ENCODE measurements at regions not wholly inside any gene's neighbourhood (a gene's known extent, or its start where the extent isn't known, plus 50 kb on each side); places are given as distances from the start of the nearest gene placed in this dataset.

DNA sequence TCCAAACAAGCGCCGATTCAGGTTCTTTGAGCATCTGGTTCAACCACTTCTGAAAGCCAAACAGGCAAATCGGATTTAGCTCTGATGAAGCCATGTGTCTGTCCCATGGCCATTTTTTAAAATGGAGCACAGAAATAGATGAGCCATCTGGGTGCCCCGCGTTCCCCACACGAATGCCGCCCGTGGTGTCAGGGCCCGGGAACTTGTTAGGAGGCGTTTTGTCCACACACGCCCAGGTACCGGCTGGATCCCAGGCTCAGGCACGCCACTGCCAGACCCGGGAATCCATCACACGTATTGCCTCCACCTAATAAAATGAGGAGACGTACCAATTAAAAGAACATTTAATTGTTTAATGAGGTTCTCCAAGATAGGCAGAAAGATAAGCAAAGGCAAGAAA lies 374.4 kb upstream of the SALL3 start:
- no peaks in the 10 kb centered on the region for H3K4me1 ChIP-seq (ENCODE audit: control insufficient read depth in 1 of 2, insufficient read depth in 2 of 2, low read length in 2 of 2)
- WGBS (ENCODE audit: insufficient coverage): 100% methylated on average over 14 of the region's 16 CpGs
- no peak overlapping the region for H2AFZ ChIP-seq (ENCODE audit: insufficient read depth, low read depth, low read length, poor library complexity, severe bottlenecking)

DNA sequence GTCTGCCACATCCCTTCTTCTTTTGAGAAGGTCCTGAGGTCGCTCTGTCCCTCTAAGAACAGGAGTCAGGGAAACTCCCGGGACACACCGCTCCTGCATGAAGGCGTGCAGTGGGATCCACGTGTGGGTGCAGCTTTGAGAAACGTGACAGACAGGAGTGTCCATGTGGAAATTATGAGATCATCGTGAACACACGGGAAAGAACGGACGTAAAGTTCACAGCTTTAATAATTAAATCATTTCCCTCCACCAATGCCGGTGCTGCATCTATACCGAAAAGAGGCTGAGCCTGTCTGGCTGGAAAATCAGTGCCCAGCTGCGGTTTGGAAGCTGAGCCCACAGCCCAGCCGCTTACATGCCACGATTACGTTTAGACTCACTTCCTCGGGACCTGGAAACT lies 372.4 kb upstream of the SALL3 start:
- Mint-ChIP-seq H3K4me1 (no peaks in the 10 kb centered on the region), H3K27me3 (ENCODE audit: low read depth in 3 of 3) (peaks cover 2 to 4% (median 3%) of the 10 kb centered on the region in 3 donors), H3K4me3 (no peak overlapping the region), H3K27ac (no peak overlapping the region), H3K9me3 (peaks cover 2 to 10% (median 4%) of the 10 kb centered on the region in 7 donors), H3K36me3 (no peaks in the 10 kb centered on the region)
- H3K4me2 ChIP-seq (replicated peaks; ENCODE audit: extremely low read depth, low read length, poor library complexity, severe bottlenecking): no peak overlapping the region
- H3K4me1 ChIP-seq (ENCODE audit: control insufficient read depth in 1 of 2, insufficient read depth in 2 of 2, low read length in 2 of 2): no peaks in the 10 kb centered on the region
- no peaks in the 10 kb centered on the region for H3K36me3 ChIP-seq (replicated peaks in 1 of 2; ENCODE audit: control insufficient read depth in 1 of 2, insufficient read depth in 2 of 2, low read length in 2 of 2)
- no peak overlapping the region for H2AFZ ChIP-seq (ENCODE audit: insufficient read depth, low read depth, low read length, poor library complexity, severe bottlenecking)
- peaks cover 0 to 10% of the 10 kb centered on the region in 2 donors for H3K9me3 ChIP-seq (replicated peaks in 1 of 2; ENCODE audit: control insufficient read depth in 1 of 2, insufficient read depth in 1 of 2, low read length in 2 of 2)
- no peak overlapping the region for H3K9ac ChIP-seq (ENCODE audit: insufficient read depth, low read length, poor library complexity, severe bottlenecking)
- intact Hi-C loops (cut with micrococcal nuclease): no loop called here
- H3K4me3 ChIP-seq (replicated peaks in 1 of 3; ENCODE audit: low read depth in 2 of 3, low read length in 3 of 3): no peak overlapping the region
- DNase-seq: no peak
- peaks cover 0 to 3% of the 10 kb centered on the region in 2 donors for H3K27me3 ChIP-seq (ENCODE audit: control insufficient read depth in 2 of 2, insufficient read depth in 2 of 2, low read length in 2 of 2)
- TF ChIP-seq, protein P1, sequence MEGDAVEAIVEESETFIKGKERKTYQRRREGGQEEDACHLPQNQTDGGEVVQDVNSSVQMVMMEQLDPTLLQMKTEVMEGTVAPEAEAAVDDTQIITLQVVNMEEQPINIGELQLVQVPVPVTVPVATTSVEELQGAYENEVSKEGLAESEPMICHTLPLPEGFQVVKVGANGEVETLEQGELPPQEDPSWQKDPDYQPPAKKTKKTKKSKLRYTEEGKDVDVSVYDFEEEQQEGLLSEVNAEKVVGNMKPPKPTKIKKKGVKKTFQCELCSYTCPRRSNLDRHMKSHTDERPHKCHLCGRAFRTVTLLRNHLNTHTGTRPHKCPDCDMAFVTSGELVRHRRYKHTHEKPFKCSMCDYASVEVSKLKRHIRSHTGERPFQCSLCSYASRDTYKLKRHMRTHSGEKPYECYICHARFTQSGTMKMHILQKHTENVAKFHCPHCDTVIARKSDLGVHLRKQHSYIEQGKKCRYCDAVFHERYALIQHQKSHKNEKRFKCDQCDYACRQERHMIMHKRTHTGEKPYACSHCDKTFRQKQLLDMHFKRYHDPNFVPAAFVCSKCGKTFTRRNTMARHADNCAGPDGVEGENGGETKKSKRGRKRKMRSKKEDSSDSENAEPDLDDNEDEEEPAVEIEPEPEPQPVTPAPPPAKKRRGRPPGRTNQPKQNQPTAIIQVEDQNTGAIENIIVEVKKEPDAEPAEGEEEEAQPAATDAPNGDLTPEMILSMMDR (IDR thresholded peaks at IDR 0.05): no peak
- no peaks in the 10 kb centered on the region for H4K20me1 ChIP-seq (ENCODE audit: insufficient read depth, low read length)
- 91% methylated on average over 6 of the region's 17 CpGs for WGBS (ENCODE audit: insufficient coverage)
- H3K79me2 ChIP-seq (ENCODE audit: insufficient read depth, low read length): no peaks in the 10 kb centered on the region
- H3K27ac ChIP-seq (ENCODE audit: low read depth in 1 of 2, low read length in 2 of 2): no peak overlapping the region

More for the DNA sequence above, 374.4 kb upstream of the SALL3 start:
- Histone ChIP-seq H3K27ac (ENCODE audit: low read depth in 1 of 2, low read length in 2 of 2) (no peak overlapping the region), H3K4me3 (replicated peaks in 1 of 3; ENCODE audit: low read depth in 2 of 3, low read length in 3 of 3) (no peak overlapping the region), H3K27me3 (ENCODE audit: control insufficient read depth in 2 of 2, insufficient read depth in 2 of 2, low read length in 2 of 2) (peaks cover 0 to 3% of the 10 kb centered on the region in 2 donors), H3K79me2 (ENCODE audit: insufficient read depth, low read length) (no peaks in the 10 kb centered on the region), H4K20me1 (ENCODE audit: insufficient read depth, low read length) (no peaks in the 10 kb centered on the region), H3K9me3 (replicated peaks in 1 of 2; ENCODE audit: control insufficient read depth in 1 of 2, insufficient read depth in 1 of 2, low read length in 2 of 2) (peaks cover 0 to 10% of the 10 kb centered on the region in 2 donors), H3K36me3 (replicated peaks in 1 of 2; ENCODE audit: control insufficient read depth in 1 of 2, insufficient read depth in 2 of 2, low read length in 2 of 2) (no peaks in the 10 kb centered on the region), H3K4me2 (replicated peaks; ENCODE audit: extremely low read depth, low read length, poor library complexity, severe bottlenecking) (no peak overlapping the region), H3K9ac (ENCODE audit: insufficient read depth, low read length, poor library complexity, severe bottlenecking) (no peak overlapping the region)
- Mint-ChIP-seq H3K4me3 (no peak overlapping the region), H3K27ac (no peak overlapping the region), H3K27me3 (ENCODE audit: low read depth in 3 of 3) (peaks cover 2 to 4% (median 3%) of the 10 kb centered on the region in 3 donors), H3K9me3 (peaks cover 2 to 10% (median 4%) of the 10 kb centered on the region in 7 donors), H3K4me1 (no peaks in the 10 kb centered on the region), H3K36me3 (no peaks in the 10 kb centered on the region)
- intact Hi-C loops (cut with micrococcal nuclease): no loop called here
- no peak for DNase-seq
- TF ChIP-seq, protein P1 (IDR thresholded peaks at IDR 0.05): no peak
